HG03095 (cell line): ENCODE measurements at regions not wholly inside any gene's neighbourhood (a gene's known extent, or its start where the extent isn't known, plus 50 kb on each side); places are given as distances from the start of the nearest gene placed in this dataset.

ENCODE experiments used
- ATAC-seq: cut with Tn5 transposase; IDR thresholded peaks from one replicate; pipeline ENCODE4 v1.9.1; 2021; ENCODE audit warnings: moderate library complexity; ENCODE audit not compliant: unreplicated experiment

DNA sequence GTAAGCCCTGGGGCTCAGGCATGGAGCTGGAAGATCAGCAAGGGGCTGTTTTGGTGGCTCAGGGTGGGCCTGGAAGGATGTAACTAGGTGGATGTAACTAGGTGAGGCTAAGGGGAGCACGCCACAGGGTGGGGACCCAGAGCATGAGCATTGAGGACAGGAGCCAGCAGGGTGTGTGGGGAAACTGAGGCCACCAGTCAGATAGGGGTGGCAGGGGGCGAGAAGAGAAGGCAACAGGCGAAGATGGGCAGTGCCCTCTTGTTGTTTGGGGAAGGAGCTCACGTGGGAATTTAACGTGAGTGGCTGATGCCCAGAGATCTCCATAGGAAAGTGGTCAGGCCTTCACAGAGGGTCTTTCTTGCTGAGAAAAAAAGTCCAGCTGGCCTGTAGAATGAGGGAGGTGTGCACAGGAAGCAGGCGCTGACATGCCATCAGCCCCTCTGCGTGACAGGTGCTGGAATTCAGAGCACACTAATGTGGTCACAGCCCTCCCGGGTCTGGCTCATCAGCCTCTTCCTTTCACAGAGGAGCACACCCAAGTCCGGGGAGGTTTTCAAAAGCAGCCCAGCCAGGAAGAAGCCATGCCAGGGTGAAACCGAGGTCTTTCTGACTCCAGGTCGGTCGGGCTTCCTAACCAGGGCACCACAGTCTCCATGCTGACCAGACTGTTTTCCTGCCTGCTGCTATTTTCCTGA is 54.6 kb upstream of the PAX6 start:
- ATAC-seq: no peak

DNA sequence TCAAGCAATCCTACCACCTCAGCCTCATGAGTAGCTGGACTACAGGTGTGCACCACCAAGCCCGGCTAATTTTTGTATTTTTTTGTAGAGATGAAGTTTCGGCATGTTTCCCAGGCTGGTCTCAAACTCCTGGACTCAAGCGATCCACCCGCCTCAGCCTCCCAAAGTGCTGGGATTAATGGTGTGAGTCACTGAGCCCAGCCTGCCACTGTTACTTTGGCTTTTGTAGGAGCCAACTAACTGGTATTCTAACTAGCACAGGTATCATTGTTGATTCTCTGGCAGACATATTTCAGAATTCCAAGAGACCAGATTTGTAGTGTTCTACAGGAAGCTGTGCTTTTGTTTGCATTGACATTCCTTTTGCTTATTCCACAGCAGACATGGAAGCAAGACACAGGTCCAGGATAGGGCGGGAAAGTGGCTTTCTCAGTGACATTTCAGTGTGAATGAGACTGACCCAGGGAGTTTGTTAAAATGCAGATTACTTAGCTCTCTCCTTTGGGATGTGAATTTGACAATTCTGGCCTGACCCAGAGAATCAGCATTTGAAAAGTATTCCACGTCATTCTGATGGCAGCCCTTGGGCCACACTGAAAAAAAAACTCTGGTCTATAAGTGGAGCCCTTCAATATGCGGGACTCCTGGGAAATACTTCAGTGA is 52.2 kb upstream of the PAX6 start:
- no peak for ATAC-seq

DNA sequence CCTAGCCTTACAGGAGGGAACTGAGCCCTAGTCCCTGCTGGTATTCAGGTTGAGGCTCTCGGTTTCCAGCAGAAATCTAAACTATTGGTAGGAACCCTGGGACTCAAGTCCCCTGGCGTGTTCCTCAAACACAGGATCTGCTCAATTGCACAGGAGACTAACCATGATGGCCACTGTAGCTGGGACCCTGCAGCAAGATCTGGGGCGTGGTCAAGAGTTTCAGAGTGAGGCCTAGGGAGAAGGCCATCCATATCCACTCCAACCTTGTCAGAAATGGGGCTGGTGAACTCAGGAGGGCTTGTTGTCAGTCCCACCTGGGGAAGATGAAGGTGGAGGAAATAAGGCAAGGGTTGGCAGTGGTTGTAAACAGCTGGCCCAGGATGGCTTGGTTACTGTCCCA is 49.9 kb upstream of the PAX6 start:
- ATAC-seq: no peak
